ENCODE measurements at regions not wholly inside any gene's neighbourhood (a gene's known extent, or its start where the extent isn't known, plus 50 kb on each side); places are given as distances from the start of the nearest gene placed in this dataset.

DNA sequence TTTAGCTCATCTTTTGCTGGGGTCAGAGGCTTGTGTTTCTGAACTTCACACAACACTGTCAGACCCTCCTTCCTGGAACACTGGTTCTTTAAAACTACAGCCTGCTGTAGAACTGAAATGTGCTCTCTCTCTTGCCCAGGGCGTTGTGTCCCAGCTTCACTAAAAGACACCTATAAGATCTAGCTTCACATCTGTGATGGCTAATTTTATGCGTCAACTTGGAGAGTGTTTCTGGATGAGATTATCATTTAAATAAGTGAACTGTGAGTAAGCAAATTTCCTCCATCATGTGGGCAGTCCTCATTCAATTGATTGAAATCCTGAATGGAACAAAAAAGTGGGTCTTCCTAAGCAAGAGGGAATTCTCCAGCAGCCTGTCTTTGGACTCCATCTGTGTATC lies 140.3 kb downstream of the OSR1 start (continued):
- no peak for TF ChIP-seq MAZ (CRISPR knock-in tag; conservative IDR thresholded peaks at IDR 0.05 in 1 of 2, IDR thresholded peaks at IDR 0.05 in 1 of 2)
- TF ChIP-seq, protein P1, sequence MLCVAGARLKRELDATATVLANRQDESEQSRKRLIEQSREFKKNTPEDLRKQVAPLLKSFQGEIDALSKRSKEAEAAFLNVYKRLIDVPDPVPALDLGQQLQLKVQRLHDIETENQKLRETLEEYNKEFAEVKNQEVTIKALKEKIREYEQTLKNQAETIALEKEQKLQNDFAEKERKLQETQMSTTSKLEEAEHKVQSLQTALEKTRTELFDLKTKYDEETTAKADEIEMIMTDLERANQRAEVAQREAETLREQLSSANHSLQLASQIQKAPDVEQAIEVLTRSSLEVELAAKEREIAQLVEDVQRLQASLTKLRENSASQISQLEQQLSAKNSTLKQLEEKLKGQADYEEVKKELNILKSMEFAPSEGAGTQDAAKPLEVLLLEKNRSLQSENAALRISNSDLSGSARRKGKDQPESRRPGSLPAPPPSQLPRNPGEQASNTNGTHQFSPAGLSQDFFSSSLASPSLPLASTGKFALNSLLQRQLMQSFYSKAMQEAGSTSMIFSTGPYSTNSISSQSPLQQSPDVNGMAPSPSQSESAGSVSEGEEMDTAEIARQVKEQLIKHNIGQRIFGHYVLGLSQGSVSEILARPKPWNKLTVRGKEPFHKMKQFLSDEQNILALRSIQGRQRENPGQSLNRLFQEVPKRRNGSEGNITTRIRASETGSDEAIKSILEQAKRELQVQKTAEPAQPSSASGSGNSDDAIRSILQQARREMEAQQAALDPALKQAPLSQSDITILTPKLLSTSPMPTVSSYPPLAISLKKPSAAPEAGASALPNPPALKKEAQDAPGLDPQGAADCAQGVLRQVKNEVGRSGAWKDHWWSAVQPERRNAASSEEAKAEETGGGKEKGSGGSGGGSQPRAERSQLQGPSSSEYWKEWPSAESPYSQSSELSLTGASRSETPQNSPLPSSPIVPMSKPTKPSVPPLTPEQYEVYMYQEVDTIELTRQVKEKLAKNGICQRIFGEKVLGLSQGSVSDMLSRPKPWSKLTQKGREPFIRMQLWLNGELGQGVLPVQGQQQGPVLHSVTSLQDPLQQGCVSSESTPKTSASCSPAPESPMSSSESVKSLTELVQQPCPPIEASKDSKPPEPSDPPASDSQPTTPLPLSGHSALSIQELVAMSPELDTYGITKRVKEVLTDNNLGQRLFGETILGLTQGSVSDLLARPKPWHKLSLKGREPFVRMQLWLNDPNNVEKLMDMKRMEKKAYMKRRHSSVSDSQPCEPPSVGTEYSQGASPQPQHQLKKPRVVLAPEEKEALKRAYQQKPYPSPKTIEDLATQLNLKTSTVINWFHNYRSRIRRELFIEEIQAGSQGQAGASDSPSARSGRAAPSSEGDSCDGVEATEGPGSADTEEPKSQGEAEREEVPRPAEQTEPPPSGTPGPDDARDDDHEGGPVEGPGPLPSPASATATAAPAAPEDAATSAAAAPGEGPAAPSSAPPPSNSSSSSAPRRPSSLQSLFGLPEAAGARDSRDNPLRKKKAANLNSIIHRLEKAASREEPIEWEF (CRISPR knock-in tag; IDR thresholded peaks at IDR 0.05), result no peak

GRCh38 chr2:19216676-19217602 lies 141.5 kb downstream of the OSR1 start:
- Histone ChIP-seq H3K4me1 (replicated peaks in 1 of 2; ENCODE audit: control insufficient read depth in 2 of 2, insufficient read depth in 2 of 2, low read length in 2 of 2) (no peaks in the 10 kb centered on the region), H3K4me2 (ENCODE audit: insufficient read depth, low read length) (no peak overlapping the region), H3K9me1 (ENCODE audit: control insufficient read depth, insufficient read depth, low read length) (no peaks in the 10 kb centered on the region), H3K9me3 (replicated peaks; ENCODE audit: control insufficient read depth, insufficient read depth, low read depth, low read length) (no peaks in the 10 kb centered on the region), H4K20me1 (replicated peaks; ENCODE audit: control insufficient read depth, insufficient read depth, low read length) (no peaks in the 10 kb centered on the region), H3K36me3 (ENCODE audit: control insufficient read depth, insufficient read depth, low read length) (no peaks in the 10 kb centered on the region), H3K9ac (ENCODE audit: insufficient read depth in 1 of 2, low read depth in 2 of 2, low read length in 2 of 2) (no peak overlapping the region), H3K4me3 (no peak overlapping the region), H2AFZ (ENCODE audit: low read depth, low read length) (no peak overlapping the region), H3K27me3 (ENCODE audit: control insufficient read depth in 2 of 2, insufficient read depth in 2 of 2, low read length in 2 of 2) (no peaks in the 10 kb centered on the region), H3K27ac (ENCODE audit: extremely low read depth, low read depth, low read length) (no peak overlapping the region), H3K79me2 (ENCODE audit: control insufficient read depth, insufficient read depth, low read length) (no peaks in the 10 kb centered on the region)
- no peak for FAIRE-seq
- CTCF ChIA-PET (ENCODE audit: low intra/inter-chr PET ratio), result no interaction called here
- no TSS peak for BruUV-seq (replicated peaks)
- POLR2A ChIA-PET, result no interaction called here
- WGBS (ENCODE audit: insufficient coverage, low coverage, missing lambda C conversion rate), result 0% methylated on average over 2 of the region's 2 CpGs
- in situ Hi-C loops (cut with MboI) (no loop called here), intact Hi-C loops (cut with micrococcal nuclease) (no loop called here)
- ATAC-seq, result no peak
- no peak for DNase-seq (ENCODE audit: extremely low read depth in 1 of 4, low spot score in 3 of 4)
- TF ChIP-seq TAF9B (IDR thresholded peaks at IDR 0.05; ENCODE audit: partially characterized antibody), result no peak
- TF ChIP-seq ZC3H4 (CRISPR knock-in tag; IDR thresholded peaks at IDR 0.05; ENCODE audit: borderline replicate concordance), result no peak
- TF ChIP-seq, protein P2, sequence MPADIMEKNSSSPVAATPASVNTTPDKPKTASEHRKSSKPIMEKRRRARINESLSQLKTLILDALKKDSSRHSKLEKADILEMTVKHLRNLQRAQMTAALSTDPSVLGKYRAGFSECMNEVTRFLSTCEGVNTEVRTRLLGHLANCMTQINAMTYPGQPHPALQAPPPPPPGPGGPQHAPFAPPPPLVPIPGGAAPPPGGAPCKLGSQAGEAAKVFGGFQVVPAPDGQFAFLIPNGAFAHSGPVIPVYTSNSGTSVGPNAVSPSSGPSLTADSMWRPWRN (IDR thresholded peaks at IDR 0.05; ENCODE audit: low read depth), result no peak
- TF ChIP-seq CREBBP (IDR thresholded peaks at IDR 0.05; ENCODE audit: low read depth, low read length), result no peak
- TF ChIP-seq, protein P3, sequence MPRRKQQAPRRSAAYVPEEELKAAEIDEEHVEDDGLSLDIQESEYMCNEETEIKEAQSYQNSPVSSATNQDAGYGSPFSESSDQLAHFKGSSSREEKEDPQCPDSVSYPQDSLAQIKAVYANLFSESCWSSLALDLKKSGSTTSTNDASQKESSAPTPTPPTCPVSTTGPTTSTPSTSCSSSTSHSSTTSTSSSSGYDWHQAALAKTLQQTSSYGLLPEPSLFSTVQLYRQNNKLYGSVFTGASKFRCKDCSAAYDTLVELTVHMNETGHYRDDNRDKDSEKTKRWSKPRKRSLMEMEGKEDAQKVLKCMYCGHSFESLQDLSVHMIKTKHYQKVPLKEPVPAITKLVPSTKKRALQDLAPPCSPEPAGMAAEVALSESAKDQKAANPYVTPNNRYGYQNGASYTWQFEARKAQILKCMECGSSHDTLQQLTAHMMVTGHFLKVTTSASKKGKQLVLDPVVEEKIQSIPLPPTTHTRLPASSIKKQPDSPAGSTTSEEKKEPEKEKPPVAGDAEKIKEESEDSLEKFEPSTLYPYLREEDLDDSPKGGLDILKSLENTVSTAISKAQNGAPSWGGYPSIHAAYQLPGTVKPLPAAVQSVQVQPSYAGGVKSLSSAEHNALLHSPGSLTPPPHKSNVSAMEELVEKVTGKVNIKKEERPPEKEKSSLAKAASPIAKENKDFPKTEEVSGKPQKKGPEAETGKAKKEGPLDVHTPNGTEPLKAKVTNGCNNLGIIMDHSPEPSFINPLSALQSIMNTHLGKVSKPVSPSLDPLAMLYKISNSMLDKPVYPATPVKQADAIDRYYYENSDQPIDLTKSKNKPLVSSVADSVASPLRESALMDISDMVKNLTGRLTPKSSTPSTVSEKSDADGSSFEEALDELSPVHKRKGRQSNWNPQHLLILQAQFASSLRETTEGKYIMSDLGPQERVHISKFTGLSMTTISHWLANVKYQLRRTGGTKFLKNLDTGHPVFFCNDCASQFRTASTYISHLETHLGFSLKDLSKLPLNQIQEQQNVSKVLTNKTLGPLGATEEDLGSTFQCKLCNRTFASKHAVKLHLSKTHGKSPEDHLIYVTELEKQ (CRISPR knock-in tag; IDR thresholded peaks at IDR 0.05), result no peak
- no peak for TF ChIP-seq JUND (IDR thresholded peaks at IDR 0.05; ENCODE audit: borderline replicate concordance, low read depth, low read length)
- TF ChIP-seq JUND (tag; IDR thresholded peaks at IDR 0.05; ENCODE audit: borderline replicate concordance, low read depth, low read length), result no peak
- no peak for TF ChIP-seq EP400 (IDR thresholded peaks at IDR 0.05)
